Muscle of leg (tissue), 3 donors: ENCODE measurements at regions not wholly inside any gene's neighbourhood (a gene's known extent, or its start where the extent isn't known, plus 50 kb on each side); places are given as distances from the start of the nearest gene placed in this dataset.

ENCODE experiments used
- DNase-seq: peaks from one replicate; pipeline ENCODE4 v3.0.0; 2013
- H3K27ac ChIP-seq: one replicate; pipeline ENCODE4 v1.5.1; 2013; ENCODE audit warnings: mild to moderate bottlenecking, low read length, control low read depth
- H3K27me3 ChIP-seq: one replicate; pipeline ENCODE4 v1.6.1; 2013; ENCODE audit warnings: low read length; ENCODE audit not compliant: control insufficient read depth, insufficient read depth
- H3K36me3 ChIP-seq: one replicate; pipeline ENCODE4 v1.6.1; 2013; ENCODE audit warnings: low read length; ENCODE audit not compliant: control insufficient read depth, insufficient read depth
- H3K4me1 ChIP-seq: one replicate; pipeline ENCODE4 v1.6.1; 2013; ENCODE audit warnings: low read length; ENCODE audit not compliant: control insufficient read depth, insufficient read depth
- H3K4me3 ChIP-seq: one replicate; pipeline ENCODE4 v1.5.1; 2013; ENCODE audit warnings: low read length, control low read depth
- H3K9me3 ChIP-seq: replicated peaks from 2 replicates; pipeline ENCODE4 v1.6.1; 2013; ENCODE audit warnings: low read depth, low read length; ENCODE audit not compliant: control insufficient read depth
- WGBS: methylation state at CpG from one replicate; pipeline ENCODE4 v1.1.5; 2013; ENCODE audit warnings: missing lambda C conversion rate; ENCODE audit not compliant: insufficient coverage; 5-methylcytosine and 5-hydroxymethylcytosine counted together

DNA sequence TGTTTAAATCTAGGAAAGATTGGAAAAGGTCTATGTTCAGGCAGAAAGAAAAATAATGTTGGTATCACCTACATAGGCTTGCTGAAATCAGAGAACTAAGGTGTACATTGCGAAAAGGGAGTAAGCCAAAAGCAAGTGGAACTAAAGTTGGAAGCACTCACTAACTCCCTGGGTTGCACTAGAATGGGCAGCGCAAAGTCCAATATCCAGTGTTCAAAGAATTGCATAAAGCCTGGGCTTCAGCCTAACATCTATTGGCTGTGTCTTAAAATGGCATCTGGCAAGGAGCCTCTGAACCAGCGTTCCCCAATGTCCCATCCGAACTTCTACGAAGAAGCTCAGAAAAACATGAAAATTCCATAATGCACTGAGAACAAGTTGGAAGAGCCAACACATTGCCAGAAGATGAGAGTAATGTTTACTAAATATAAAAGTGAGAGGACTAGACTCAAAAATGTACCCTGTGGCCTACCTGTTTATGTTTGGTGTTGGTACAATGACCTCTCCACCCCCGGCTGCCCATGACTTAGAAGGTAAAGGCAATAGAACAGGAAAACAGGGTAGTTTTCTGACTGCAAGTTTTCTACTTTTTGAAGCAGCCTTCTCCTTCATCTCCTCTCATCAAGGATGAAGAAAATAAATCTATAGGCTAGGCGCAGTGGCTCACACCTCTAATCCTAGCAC, 275.9 kb upstream of the GHITM start:
- Histone ChIP-seq H3K27ac (no peak overlapping the region), H3K36me3 (no peaks in the 10 kb centered on the region), H3K4me3 (no peak overlapping the region), H3K27me3 (no peaks in the 10 kb centered on the region), H3K9me3 (no peaks in the 10 kb centered on the region), H3K4me1 (peaks cover 2% of the 10 kb centered on the region)
- no peak for DNase-seq
- WGBS, result 92% methylated on average over 4 of the region's 7 CpGs

- WGBS, result 89% methylated on average over 5 of the region's 6 CpGs
- Histone ChIP-seq H3K9me3 (no peaks in the 10 kb centered on the region), H3K27me3 (no peaks in the 10 kb centered on the region), H3K27ac (no peak overlapping the region), H3K4me3 (no peak overlapping the region), H3K36me3 (no peaks in the 10 kb centered on the region), H3K4me1 (peaks cover 2% of the 10 kb centered on the region)
- no peak for DNase-seq
Measured at GRCh38 chr10:83869898-83870297, 269.4 kb upstream of the GHITM start.

- H3K9me3 ChIP-seq, result no peaks in the 10 kb centered on the region
- no peak overlapping the region for H3K27ac ChIP-seq
- 22% methylated on average over 9 of the region's 18 CpGs for WGBS
- H3K36me3 ChIP-seq, result no peaks in the 10 kb centered on the region
- no peaks in the 10 kb centered on the region for H3K4me1 ChIP-seq
- H3K27me3 ChIP-seq, result no peaks in the 10 kb centered on the region
- no peak overlapping the region for H3K4me3 ChIP-seq
- peak; percentile 74 for DNase-seq
Measured at GRCh38 chr10:83871187-83872081, 267.9 kb upstream of the GHITM start.

GRCh38 chr10:83880252-83880791, 259.0 kb upstream of the GHITM start:
- H3K27ac ChIP-seq, result no peak overlapping the region
- 77% methylated on average over 7 of the region's 8 CpGs for WGBS

GRCh38 chr10:83881661-83882060, 257.6 kb upstream of the GHITM start:
- no peaks in the 10 kb centered on the region for H3K4me1 ChIP-seq
- no CpG with 5 or more reads among the region's 1 CpG for WGBS
- peaks cover under 1% of the 10 kb centered on the region for H3K27me3 ChIP-seq
- no peaks in the 10 kb centered on the region for H3K36me3 ChIP-seq
- H3K27ac ChIP-seq, result no peak overlapping the region
- DNase-seq, result peak; percentile 80
- H3K4me3 ChIP-seq, result no peak overlapping the region
- H3K9me3 ChIP-seq, result no peaks in the 10 kb centered on the region

More at GRCh38 chr10:83880252-83880791, 259.0 kb upstream of the GHITM start:
- H3K4me3 ChIP-seq, result no peak overlapping the region
- no peak for DNase-seq
- no peaks in the 10 kb centered on the region for H3K9me3 ChIP-seq
- H3K27me3 ChIP-seq, result peaks cover 2% of the 10 kb centered on the region
- H3K4me1 ChIP-seq, result no peaks in the 10 kb centered on the region
- no peaks in the 10 kb centered on the region for H3K36me3 ChIP-seq

GRCh38 chr10:83886871-83887270, 252.4 kb upstream of the GHITM start:
- peak; percentile 7 for DNase-seq
- Histone ChIP-seq H3K4me3 (no peak overlapping the region), H3K9me3 (no peaks in the 10 kb centered on the region), H3K27ac (no peak overlapping the region), H3K4me1 (no peaks in the 10 kb centered on the region), H3K27me3 (no peaks in the 10 kb centered on the region), H3K36me3 (no peaks in the 10 kb centered on the region)
- WGBS, result no CpG with 5 or more reads among the region's 5 CpGs

GRCh38 chr10:83892737-83893136, 246.6 kb upstream of the GHITM start:
- no peaks in the 10 kb centered on the region for H3K9me3 ChIP-seq
- DNase-seq, result no peak
- no peak overlapping the region for H3K4me3 ChIP-seq
- WGBS, result 56% methylated on average over 1 of the region's 6 CpGs
- no peaks in the 10 kb centered on the region for H3K4me1 ChIP-seq
- no peaks in the 10 kb centered on the region for H3K36me3 ChIP-seq
- no peak overlapping the region for H3K27ac ChIP-seq
- H3K27me3 ChIP-seq, result no peaks in the 10 kb centered on the region

- H3K36me3 ChIP-seq, result no peaks in the 10 kb centered on the region
- DNase-seq, result no peak
- no peaks in the 10 kb centered on the region for H3K27me3 ChIP-seq
- H3K9me3 ChIP-seq, result no peaks in the 10 kb centered on the region
- H3K4me3 ChIP-seq, result no peak overlapping the region
- H3K27ac ChIP-seq, result no peak overlapping the region
- 89% methylated on average over 3 of the region's 6 CpGs for WGBS
- no peaks in the 10 kb centered on the region for H3K4me1 ChIP-seq
Measured at GRCh38 chr10:83896219-83896618, 243.1 kb upstream of the GHITM start.

GRCh38 chr10:83897626-83898025, 241.7 kb upstream of the GHITM start:
- H3K27ac ChIP-seq, result no peak overlapping the region
- no peaks in the 10 kb centered on the region for H3K4me1 ChIP-seq
- H3K9me3 ChIP-seq, result no peaks in the 10 kb centered on the region
- WGBS, result no CpG with 5 or more reads among the region's 1 CpG
- no peaks in the 10 kb centered on the region for H3K36me3 ChIP-seq
- DNase-seq, result no peak
- no peaks in the 10 kb centered on the region for H3K27me3 ChIP-seq
- no peak overlapping the region for H3K4me3 ChIP-seq

DNA sequence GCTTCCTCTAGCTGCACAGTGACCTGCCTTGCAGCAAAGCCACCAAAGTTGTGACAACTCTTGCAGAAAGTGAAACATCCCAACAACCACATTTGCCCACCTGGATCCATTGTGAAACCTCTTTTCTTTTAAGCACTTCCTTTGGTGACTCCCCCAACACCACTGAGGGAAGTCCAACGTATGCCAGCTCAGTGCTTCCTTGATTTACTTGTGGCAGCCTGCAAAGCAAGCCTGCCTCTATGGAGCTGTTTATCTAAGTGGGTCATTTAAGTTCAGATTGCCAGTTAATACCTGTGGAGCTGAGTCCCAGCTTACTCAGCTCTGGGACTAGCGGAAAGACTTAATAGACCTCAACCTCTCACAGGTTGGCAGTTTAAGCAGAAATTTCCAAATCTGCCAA, 230.8 kb upstream of the GHITM start:
- Histone ChIP-seq H3K4me3 (no peak overlapping the region), H3K4me1 (no peaks in the 10 kb centered on the region), H3K27me3 (peaks cover 2% of the 10 kb centered on the region), H3K36me3 (no peaks in the 10 kb centered on the region), H3K27ac (no peak overlapping the region), H3K9me3 (no peaks in the 10 kb centered on the region)
- no peak for DNase-seq
- WGBS, result no CpG with 5 or more reads among the region's 2 CpGs
